Immature natural killer cell (primary cell): ENCODE measurements at regions not wholly inside any gene's neighbourhood (a gene's known extent, or its start where the extent isn't known, plus 50 kb on each side); places are given as distances from the start of the nearest gene placed in this dataset.

ENCODE experiments used
- DNase-seq, 3 donors: peaks; one replicate each; pipeline ENCODE4 v3.0.0; 2022; ENCODE audit warnings: mixed read lengths in 1 of 3
- H3K27ac Mint-ChIP-seq, 6 donors: one replicate each; pipeline ENCODE4 v1.8.0; 2020; ENCODE audit warnings: mixed read lengths in 6 of 6, mild to moderate bottlenecking in 5 of 6, inconsistent platforms in 4 of 6, moderate library complexity in 3 of 6
- H3K27me3 Mint-ChIP-seq, 3 donors: one replicate each; pipeline ENCODE4 v1.8.0; 2020 to 2021; ENCODE audit warnings: low read depth in 3 of 3, mild to moderate bottlenecking in 3 of 3, mixed read lengths in 3 of 3, moderate library complexity in 3 of 3, inconsistent platforms in 1 of 3
- H3K36me3 Mint-ChIP-seq, 3 donors: one replicate each; pipeline ENCODE4 v1.8.0; 2020; ENCODE audit warnings: mixed read lengths in 3 of 3, inconsistent platforms in 2 of 3, mild to moderate bottlenecking in 2 of 3
- H3K4me1 Mint-ChIP-seq, 2 donors: one replicate each; pipeline ENCODE4 v1.8.0; 2020; ENCODE audit warnings: inconsistent platforms in 2 of 2, mild to moderate bottlenecking in 2 of 2, mixed read lengths in 2 of 2, moderate library complexity in 1 of 2
- H3K4me3 Mint-ChIP-seq, 5 donors: one replicate each; pipeline ENCODE4 v1.8.0; 2020; ENCODE audit warnings: mild to moderate bottlenecking in 5 of 5, mixed read lengths in 5 of 5, inconsistent platforms in 3 of 5, moderate library complexity in 3 of 5
- H3K9me3 Mint-ChIP-seq, 6 donors: one replicate each; pipeline ENCODE4 v1.8.0; 2020; ENCODE audit warnings: mild to moderate bottlenecking in 6 of 6, mixed read lengths in 6 of 6, inconsistent platforms in 4 of 6, moderate library complexity in 3 of 6

GRCh38 chr1:98203466-98203865, 282.6 kb upstream of the DPYD start:
- no peak overlapping the region for H3K4me3 Mint-ChIP-seq
- peaks cover 0 to 6% (median 5%) of the 10 kb centered on the region in 3 donors for H3K36me3 Mint-ChIP-seq
- H3K27me3 Mint-ChIP-seq, result peaks cover 5 to 10% (median 9%) of the 10 kb centered on the region in 3 donors
- peaks cover 0 to 2% (median 0%) of the 10 kb centered on the region in 6 donors for H3K9me3 Mint-ChIP-seq
- DNase-seq, result no peak
- H3K27ac Mint-ChIP-seq, result no peak overlapping the region
- H3K4me1 Mint-ChIP-seq, result no peaks in the 10 kb centered on the region

GRCh38 chr1:98201666-98202081, 280.8 kb upstream of the DPYD start:
- no peak overlapping the region for H3K4me3 Mint-ChIP-seq
- peaks cover 0 to 7% of the 10 kb centered on the region in 2 donors for H3K4me1 Mint-ChIP-seq
- peaks cover 0 to 11% (median 6%) of the 10 kb centered on the region in 3 donors for H3K36me3 Mint-ChIP-seq
- DNase-seq, result no peak
- H3K9me3 Mint-ChIP-seq, result peaks cover 0 to 2% (median 0%) of the 10 kb centered on the region in 6 donors
- no peak overlapping the region for H3K27ac Mint-ChIP-seq
- peaks cover 5 to 12% (median 9%) of the 10 kb centered on the region in 3 donors for H3K27me3 Mint-ChIP-seq

DNA sequence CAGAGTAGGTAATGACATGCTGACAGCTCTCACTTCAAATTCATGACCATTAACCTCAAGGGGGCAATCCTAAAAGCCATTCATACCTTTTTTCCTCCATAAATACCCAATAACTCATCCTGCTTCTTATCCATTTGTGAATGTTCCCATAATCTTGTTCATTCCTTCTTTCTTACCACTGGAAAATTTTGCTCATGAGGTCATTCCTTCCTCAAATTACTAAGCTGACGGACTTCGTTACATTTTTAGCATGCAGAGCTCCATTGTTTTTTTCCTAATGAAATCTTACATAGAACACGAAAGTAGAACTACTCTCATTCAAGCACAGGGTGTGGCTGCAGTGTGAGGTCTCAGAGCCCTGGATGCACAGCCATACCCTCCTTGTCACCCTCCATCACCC, 276.5 kb upstream of the DPYD start:
- H3K27me3 Mint-ChIP-seq, result peaks cover 6 to 9% (median 8%) of the 10 kb centered on the region in 3 donors
- H3K36me3 Mint-ChIP-seq, result peaks cover 0 to 10% (median 7%) of the 10 kb centered on the region in 3 donors
- H3K4me1 Mint-ChIP-seq, result peaks cover 0 to 7% of the 10 kb centered on the region in 2 donors
- H3K9me3 Mint-ChIP-seq, result no peaks in the 10 kb centered on the region
- no peak for DNase-seq
- H3K27ac Mint-ChIP-seq, result no peak overlapping the region
- H3K4me3 Mint-ChIP-seq, result no peak overlapping the region

DNA sequence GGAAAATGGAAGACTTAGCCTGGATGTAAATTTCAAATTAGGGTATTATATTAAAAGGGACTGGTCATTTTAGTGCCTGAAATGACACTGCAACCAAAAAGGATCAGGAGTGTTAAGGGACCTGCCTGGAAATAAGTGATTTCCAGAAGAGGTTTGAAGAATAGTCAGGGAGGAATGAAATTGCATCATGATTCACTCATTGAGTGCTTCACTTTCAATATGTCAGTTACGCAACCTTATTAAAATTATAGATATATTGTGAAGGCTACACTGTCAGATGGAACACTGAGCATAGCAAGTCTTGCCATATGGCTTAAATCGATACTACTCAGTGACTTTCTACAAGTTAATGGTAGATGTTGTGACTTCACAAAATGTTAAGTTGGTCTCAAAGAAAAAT, 275.2 kb upstream of the DPYD start:
- Mint-ChIP-seq H3K9me3 (no peaks in the 10 kb centered on the region), H3K4me1 (peaks cover 0 to 7% of the 10 kb centered on the region in 2 donors), H3K27ac (no peak overlapping the region), H3K4me3 (no peak overlapping the region), H3K27me3 (peaks cover 6 to 8% (median 8%) of the 10 kb centered on the region in 3 donors), H3K36me3 (peaks cover 0 to 10% (median 5%) of the 10 kb centered on the region in 3 donors)
- no peak for DNase-seq

GRCh38 chr1:98188774-98189173, 267.9 kb upstream of the DPYD start:
- no peaks in the 10 kb centered on the region for H3K4me1 Mint-ChIP-seq
- no peak for DNase-seq
- H3K4me3 Mint-ChIP-seq, result no peak overlapping the region
- H3K9me3 Mint-ChIP-seq, result no peaks in the 10 kb centered on the region
- peaks cover under 1 to 10% (median 2%) of the 10 kb centered on the region in 3 donors for H3K27me3 Mint-ChIP-seq
- no peak overlapping the region for H3K27ac Mint-ChIP-seq
- no peaks in the 10 kb centered on the region for H3K36me3 Mint-ChIP-seq

DNA sequence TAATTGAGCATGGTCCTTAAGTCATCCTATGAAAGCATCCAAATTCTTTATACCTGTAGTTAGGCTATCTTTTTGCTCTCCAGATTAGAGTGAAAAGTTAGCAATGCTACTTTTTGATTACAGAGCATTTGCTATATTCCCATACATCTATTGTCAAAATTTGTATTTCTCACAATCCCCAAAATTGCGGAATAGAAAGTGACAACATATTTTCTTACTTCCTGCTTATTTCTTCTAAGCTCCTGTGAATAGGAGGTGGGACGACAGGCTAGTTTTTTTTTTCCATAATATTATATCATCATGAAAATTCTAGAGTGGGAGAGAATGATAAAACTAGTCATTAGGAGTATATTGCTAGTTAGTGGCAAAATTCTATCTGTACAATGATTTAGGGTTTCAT, 264.0 kb upstream of the DPYD start:
- H3K27me3 Mint-ChIP-seq, result peaks cover 2 to 8% (median 3%) of the 10 kb centered on the region in 3 donors
- no peaks in the 10 kb centered on the region for H3K9me3 Mint-ChIP-seq
- H3K36me3 Mint-ChIP-seq, result no peaks in the 10 kb centered on the region
- H3K4me3 Mint-ChIP-seq, result no peak overlapping the region
- no peaks in the 10 kb centered on the region for H3K4me1 Mint-ChIP-seq
- DNase-seq, result no peak
- H3K27ac Mint-ChIP-seq, result no peak overlapping the region

DNA sequence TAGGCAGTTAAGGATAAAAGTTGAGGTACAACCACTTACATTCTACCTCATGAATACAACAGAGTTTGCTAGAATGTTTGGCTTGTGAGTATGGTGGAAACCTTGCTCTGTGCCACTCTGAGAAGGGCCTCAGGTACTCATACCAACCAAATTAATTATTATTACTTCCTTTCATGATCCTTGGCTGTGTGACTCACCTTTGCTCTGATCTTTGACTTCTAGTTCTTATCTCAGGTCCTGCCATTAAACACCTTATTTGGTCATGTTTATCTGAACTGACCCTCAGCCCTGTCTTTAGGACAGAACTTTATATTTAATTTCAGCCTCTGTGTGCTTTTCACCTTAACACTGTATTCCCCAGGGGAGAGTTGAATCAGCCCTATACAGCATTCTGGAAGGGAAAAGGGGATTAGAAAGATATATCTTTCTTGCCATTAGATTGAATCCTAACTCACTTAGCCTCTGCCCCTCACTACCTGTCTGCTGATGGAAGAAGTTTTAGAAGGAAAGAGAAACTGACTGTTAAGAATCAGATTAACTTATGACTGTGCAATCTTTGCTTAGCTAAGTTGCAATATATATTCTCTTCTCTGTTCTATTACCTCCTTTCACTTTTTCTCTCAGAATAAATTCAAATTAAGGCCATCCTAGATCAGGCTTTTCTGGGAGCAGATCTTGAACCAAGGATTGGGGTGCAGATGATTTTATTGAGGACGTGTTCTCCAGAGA, 260.4 kb upstream of the DPYD start:
- DNase-seq, result no peak
- H3K27me3 Mint-ChIP-seq, result peaks cover 2 to 3% (median 2%) of the 10 kb centered on the region in 3 donors
- H3K4me1 Mint-ChIP-seq, result no peaks in the 10 kb centered on the region
- no peaks in the 10 kb centered on the region for H3K9me3 Mint-ChIP-seq
- H3K27ac Mint-ChIP-seq, result no peak overlapping the region
- H3K36me3 Mint-ChIP-seq, result no peaks in the 10 kb centered on the region
- H3K4me3 Mint-ChIP-seq, result no peak overlapping the region

GRCh38 chr1:98179151-98179773, 258.4 kb upstream of the DPYD start:
- no peak overlapping the region for H3K4me3 Mint-ChIP-seq
- DNase-seq, result no peak
- H3K27ac Mint-ChIP-seq, result no peak overlapping the region
- H3K9me3 Mint-ChIP-seq, result no peaks in the 10 kb centered on the region
- H3K4me1 Mint-ChIP-seq, result no peaks in the 10 kb centered on the region
- H3K27me3 Mint-ChIP-seq, result peaks cover 0 to 3% (median 2%) of the 10 kb centered on the region in 3 donors
- no peaks in the 10 kb centered on the region for H3K36me3 Mint-ChIP-seq

GRCh38 chr1:98177751-98178150, 256.9 kb upstream of the DPYD start:
- H3K4me1 Mint-ChIP-seq, result no peaks in the 10 kb centered on the region
- no peaks in the 10 kb centered on the region for H3K9me3 Mint-ChIP-seq
- H3K4me3 Mint-ChIP-seq, result no peak overlapping the region

GRCh38 chr1:98176936-98177335, 256.1 kb upstream of the DPYD start:
- Mint-ChIP-seq H3K4me1 (peaks cover 0 to 6% of the 10 kb centered on the region in 2 donors), H3K9me3 (no peaks in the 10 kb centered on the region), H3K27me3 (peaks cover 0 to 3% (median 0%) of the 10 kb centered on the region in 3 donors)

More at GRCh38 chr1:98177751-98178150, 256.9 kb upstream of the DPYD start:
- peaks cover 0 to 3% (median 0%) of the 10 kb centered on the region in 3 donors for H3K27me3 Mint-ChIP-seq
- H3K27ac Mint-ChIP-seq, result no peak overlapping the region
- no peaks in the 10 kb centered on the region for H3K36me3 Mint-ChIP-seq
- no peak for DNase-seq

GRCh38 chr1:98176414-98176813, 255.6 kb upstream of the DPYD start:
- no peak overlapping the region for H3K4me3 Mint-ChIP-seq
- H3K27ac Mint-ChIP-seq, result no peak overlapping the region

More at GRCh38 chr1:98176936-98177335, 256.1 kb upstream of the DPYD start:
- no peak for DNase-seq
- Mint-ChIP-seq H3K36me3 (no peaks in the 10 kb centered on the region), H3K27ac (no peak overlapping the region), H3K4me3 (no peak overlapping the region)

GRCh38 chr1:98172578-98172977, 251.7 kb upstream of the DPYD start:
- no peak overlapping the region for H3K4me3 Mint-ChIP-seq
- peaks cover 0 to 3% (median 2%) of the 10 kb centered on the region in 3 donors for H3K27me3 Mint-ChIP-seq
- no peaks in the 10 kb centered on the region for H3K36me3 Mint-ChIP-seq
- no peaks in the 10 kb centered on the region for H3K9me3 Mint-ChIP-seq
- no peak for DNase-seq
- peaks cover 0 to 12% of the 10 kb centered on the region in 2 donors for H3K4me1 Mint-ChIP-seq
- no peak overlapping the region for H3K27ac Mint-ChIP-seq

More at GRCh38 chr1:98176414-98176813, 255.6 kb upstream of the DPYD start:
- Mint-ChIP-seq H3K4me1 (peaks cover 0 to 11% of the 10 kb centered on the region in 2 donors), H3K9me3 (no peaks in the 10 kb centered on the region), H3K27me3 (peaks cover 0 to 1% (median 0%) of the 10 kb centered on the region in 3 donors), H3K36me3 (no peaks in the 10 kb centered on the region)
- no peak for DNase-seq

DNA sequence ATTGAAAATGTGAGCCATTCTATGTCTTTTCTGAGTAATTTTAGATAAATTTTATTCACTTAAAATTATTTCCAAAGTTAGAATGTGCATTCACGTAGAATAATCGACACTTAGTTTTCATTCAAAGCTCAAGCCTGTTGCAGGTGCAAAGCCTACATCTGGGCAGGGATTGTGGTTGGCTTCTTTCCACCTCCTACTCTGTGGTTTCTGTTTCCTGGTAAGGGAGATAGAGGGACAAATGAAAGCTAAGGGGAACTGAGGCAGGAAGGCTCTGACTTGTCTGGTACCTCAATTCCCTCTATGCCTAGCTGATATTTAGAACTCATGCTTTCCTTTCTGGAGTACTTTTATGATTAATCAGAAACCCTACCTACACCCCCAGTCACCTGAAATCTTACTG, 251.2 kb upstream of the DPYD start:
- no peak for DNase-seq
- H3K4me3 Mint-ChIP-seq, result no peak overlapping the region
- H3K27ac Mint-ChIP-seq, result no peak overlapping the region
- no peaks in the 10 kb centered on the region for H3K9me3 Mint-ChIP-seq
- peaks cover 0 to 12% of the 10 kb centered on the region in 2 donors for H3K4me1 Mint-ChIP-seq
- H3K36me3 Mint-ChIP-seq, result no peaks in the 10 kb centered on the region
- peaks cover 0 to 3% (median 2%) of the 10 kb centered on the region in 3 donors for H3K27me3 Mint-ChIP-seq

DNA sequence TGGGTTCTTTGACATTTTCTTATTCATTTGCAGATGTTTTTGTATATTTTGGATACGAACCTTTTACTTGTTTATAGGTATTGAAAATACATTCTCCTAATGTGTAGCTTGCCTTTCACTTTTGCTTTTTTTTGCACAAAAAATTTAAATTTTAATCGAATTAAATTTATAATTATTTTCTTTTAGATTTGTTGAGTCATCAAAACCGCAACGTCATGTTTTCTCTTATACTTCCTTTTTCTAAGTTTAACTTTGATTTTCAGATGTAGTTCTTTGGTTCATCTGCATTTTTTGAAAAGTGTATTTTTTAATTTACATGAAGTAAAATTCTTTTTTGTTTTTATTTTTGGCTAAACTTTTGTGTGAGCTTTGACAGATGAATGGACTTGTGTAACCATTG, 243.7 kb upstream of the DPYD start:
- no peak for DNase-seq
- peaks cover 0 to under 1% (median 0%) of the 10 kb centered on the region in 3 donors for H3K36me3 Mint-ChIP-seq
- H3K4me1 Mint-ChIP-seq, result peaks cover 0 to 5% of the 10 kb centered on the region in 2 donors
- H3K27me3 Mint-ChIP-seq, result peaks cover 0 to 5% (median 0%) of the 10 kb centered on the region in 3 donors
- H3K4me3 Mint-ChIP-seq, result no peak overlapping the region
- peaks cover 0 to 2% (median 0%) of the 10 kb centered on the region in 6 donors for H3K9me3 Mint-ChIP-seq
- H3K27ac Mint-ChIP-seq, result no peak overlapping the region
